Activated CD4-positive, alpha-beta memory T cell treated with anti-CD3 and anti-CD28 coated beads, Interleukin-2, amount 10 ng/mL, durations not matched to agents 7 days and 5 days (primary cell): ENCODE measurements at regions not wholly inside any gene's neighbourhood (a gene's known extent, or its start where the extent isn't known, plus 50 kb on each side); places are given as distances from the start of the nearest gene placed in this dataset.

ENCODE experiments used
- CTCF ChIA-PET: fragments of 350-600 bp; sonication (Branson Sonifier 250); formaldehyde crosslinking; loops from one replicate; lab custom pipeline; 2021; ENCODE audit warnings: antibody characterized with exemption, inconsistent platforms; lab: Charles Lee
- POLR2A ChIA-PET: fragments of 350-600 bp; sonication (Branson Sonifier 250); formaldehyde crosslinking; loops from one replicate; lab custom pipeline; 2021; ENCODE audit warnings: antibody characterized with exemption; lab: Charles Lee
- DNase-seq: peaks from one replicate; pipeline ENCODE4 v3.0.0-alpha.2; 2020
- H3K27ac Mint-ChIP-seq: one replicate; pipeline ENCODE4 v1.8.0; 2021; ENCODE audit warnings: mild to moderate bottlenecking, mixed read lengths
- H3K27me3 Mint-ChIP-seq: one replicate; pipeline ENCODE4 v1.8.0; 2021; ENCODE audit warnings: mixed read lengths
- H3K36me3 Mint-ChIP-seq: one replicate; pipeline ENCODE4 v1.8.0; 2021; ENCODE audit warnings: low read depth, mixed read lengths
- H3K4me1 Mint-ChIP-seq: one replicate; pipeline ENCODE4 v1.8.0; 2021; ENCODE audit warnings: mixed read lengths
- H3K4me3 Mint-ChIP-seq: one replicate; pipeline ENCODE4 v1.8.0; 2021; ENCODE audit warnings: mild to moderate bottlenecking, mixed read lengths
- H3K9me3 Mint-ChIP-seq: one replicate; pipeline ENCODE4 v1.8.0; 2021; ENCODE audit warnings: mixed read lengths

- no peaks in the 10 kb centered on the region for H3K4me1 Mint-ChIP-seq
- DNase-seq = no peak
- H3K27me3 Mint-ChIP-seq = no peaks in the 10 kb centered on the region
- H3K36me3 Mint-ChIP-seq = no peaks in the 10 kb centered on the region
- ChIA-PET CTCF (no interaction called here), POLR2A (no interaction called here)
- no peak overlapping the region for H3K4me3 Mint-ChIP-seq
- H3K9me3 Mint-ChIP-seq = peaks cover 7% of the 10 kb centered on the region
- H3K27ac Mint-ChIP-seq = no peak overlapping the region
Observed at GRCh38 chr20:16966276-16966880, 218.2 kb downstream of the OTOR start.

DNA sequence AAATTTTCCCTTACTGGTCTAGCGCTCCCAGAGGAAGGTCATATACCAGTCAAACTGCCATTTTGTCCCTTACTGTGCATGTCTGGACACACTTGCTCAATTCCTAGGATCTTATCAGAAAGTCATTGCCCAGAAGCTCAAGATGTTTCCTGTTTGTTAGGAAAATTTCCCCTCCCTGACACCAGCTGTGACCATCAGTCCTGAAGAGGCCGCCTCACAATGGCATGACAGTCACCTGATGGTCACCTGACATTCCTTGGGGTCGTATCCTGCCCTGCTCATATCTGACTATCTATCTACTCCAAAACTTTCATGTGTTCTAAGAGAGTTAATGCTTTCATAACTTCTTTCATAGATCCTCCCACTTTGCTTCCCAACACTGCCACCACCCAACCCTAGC, 219.9 kb downstream of the OTOR start:
- Mint-ChIP-seq H3K4me3 (no peak overlapping the region), H3K27me3 (no peaks in the 10 kb centered on the region), H3K4me1 (no peaks in the 10 kb centered on the region), H3K9me3 (no peaks in the 10 kb centered on the region), H3K36me3 (no peaks in the 10 kb centered on the region), H3K27ac (no peak overlapping the region)
- CTCF ChIA-PET = no interaction called here
- POLR2A ChIA-PET = no interaction called here
- DNase-seq = no peak

DNA sequence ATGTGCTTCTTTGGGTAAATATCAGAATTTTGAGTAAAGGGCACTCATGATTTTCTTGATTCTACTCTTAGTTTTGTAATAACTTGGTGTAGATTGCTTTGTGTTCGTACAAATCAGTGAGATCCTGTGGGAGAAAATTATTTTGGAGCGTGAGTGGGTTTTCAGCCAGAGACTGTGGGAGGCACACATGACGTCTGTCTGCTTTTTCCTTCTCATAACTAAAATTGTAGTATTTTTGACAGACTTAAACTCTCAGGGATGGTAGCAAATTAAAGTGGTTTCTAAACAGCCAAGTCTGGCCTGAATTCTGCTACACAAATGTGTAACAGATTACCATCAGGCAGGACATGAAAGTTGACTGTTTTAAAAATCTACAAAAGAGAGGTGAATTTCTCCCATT, 222.6 kb downstream of the OTOR start:
- no peaks in the 10 kb centered on the region for H3K4me1 Mint-ChIP-seq
- H3K4me3 Mint-ChIP-seq = no peak overlapping the region
- no peaks in the 10 kb centered on the region for H3K9me3 Mint-ChIP-seq
- H3K27me3 Mint-ChIP-seq = no peaks in the 10 kb centered on the region
- no peak overlapping the region for H3K27ac Mint-ChIP-seq
- H3K36me3 Mint-ChIP-seq = no peaks in the 10 kb centered on the region
- DNase-seq = no peak
- CTCF ChIA-PET = no interaction called here
- POLR2A ChIA-PET = no interaction called here

- H3K4me1 Mint-ChIP-seq = no peaks in the 10 kb centered on the region
Observed at GRCh38 chr20:16974080-16974854, 226.1 kb downstream of the OTOR start.

GRCh38 chr20:16974855-16975162, 226.7 kb downstream of the OTOR start:
- no peak overlapping the region for H3K4me3 Mint-ChIP-seq
- no peak for DNase-seq
- POLR2A ChIA-PET = no interaction called here
- H3K9me3 Mint-ChIP-seq = no peaks in the 10 kb centered on the region
- no peaks in the 10 kb centered on the region for H3K27me3 Mint-ChIP-seq
- no peaks in the 10 kb centered on the region for H3K4me1 Mint-ChIP-seq
- CTCF ChIA-PET = no interaction called here
- no peaks in the 10 kb centered on the region for H3K36me3 Mint-ChIP-seq
- no peak overlapping the region for H3K27ac Mint-ChIP-seq

More at GRCh38 chr20:16974080-16974854, 226.1 kb downstream of the OTOR start:
- Mint-ChIP-seq H3K4me3 (no peak overlapping the region), H3K27me3 (no peaks in the 10 kb centered on the region), H3K27ac (no peak overlapping the region), H3K36me3 (no peaks in the 10 kb centered on the region), H3K9me3 (no peaks in the 10 kb centered on the region)
- ChIA-PET POLR2A (no interaction called here), CTCF (no interaction called here)
- DNase-seq = no peak

GRCh38 chr20:16975682-16976081, 227.5 kb downstream of the OTOR start:
- Mint-ChIP-seq H3K36me3 (no peaks in the 10 kb centered on the region), H3K27me3 (no peaks in the 10 kb centered on the region), H3K4me3 (no peak overlapping the region), H3K4me1 (no peaks in the 10 kb centered on the region), H3K9me3 (no peaks in the 10 kb centered on the region), H3K27ac (no peak overlapping the region)
- DNase-seq = no peak
- CTCF ChIA-PET = no interaction called here
- POLR2A ChIA-PET = no interaction called here

GRCh38 chr20:16978497-16978896, 230.3 kb downstream of the OTOR start:
- Mint-ChIP-seq H3K4me1 (no peaks in the 10 kb centered on the region), H3K27me3 (no peaks in the 10 kb centered on the region), H3K36me3 (no peaks in the 10 kb centered on the region), H3K9me3 (no peaks in the 10 kb centered on the region), H3K4me3 (no peak overlapping the region), H3K27ac (no peak overlapping the region)
- DNase-seq = no peak
- ChIA-PET POLR2A (no interaction called here), CTCF (no interaction called here)

DNA sequence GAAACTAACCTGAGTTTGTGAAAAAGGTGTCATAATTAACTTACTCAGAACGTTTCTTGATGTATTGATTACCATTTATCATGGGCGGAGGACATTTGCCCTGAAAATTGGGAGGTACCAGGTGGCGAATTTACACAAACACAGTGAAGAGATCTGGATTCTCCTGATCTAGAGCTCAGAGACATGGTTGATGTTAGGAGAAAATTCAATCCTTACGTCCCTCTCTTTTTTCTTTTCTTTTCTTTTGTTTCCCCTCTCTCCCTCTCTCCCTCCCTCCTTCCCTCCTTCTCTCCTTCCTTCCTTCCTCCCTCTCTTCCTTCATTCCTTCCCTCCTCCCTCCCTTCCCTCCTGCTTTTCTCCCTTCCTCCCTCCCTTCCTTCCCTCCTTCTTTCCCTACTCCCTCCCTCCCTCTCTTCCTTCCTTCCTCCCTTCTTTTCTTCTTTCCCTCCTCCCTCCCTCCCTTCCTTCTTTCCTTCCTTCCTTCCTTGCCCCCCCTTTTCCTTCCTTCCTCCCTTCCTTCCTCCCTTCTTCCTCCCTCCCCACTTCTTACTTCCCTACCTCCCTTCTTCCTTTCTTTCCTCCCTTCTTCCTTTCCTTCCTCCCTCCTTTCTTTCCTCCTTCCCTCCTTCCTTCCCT, 234.1 kb downstream of the OTOR start:
- Mint-ChIP-seq H3K27ac (no peak overlapping the region), H3K27me3 (no peaks in the 10 kb centered on the region), H3K9me3 (no peaks in the 10 kb centered on the region), H3K4me3 (no peak overlapping the region), H3K36me3 (no peaks in the 10 kb centered on the region), H3K4me1 (no peaks in the 10 kb centered on the region)
- DNase-seq = no peak
- POLR2A ChIA-PET = no interaction called here
- CTCF ChIA-PET = no interaction called here

DNA sequence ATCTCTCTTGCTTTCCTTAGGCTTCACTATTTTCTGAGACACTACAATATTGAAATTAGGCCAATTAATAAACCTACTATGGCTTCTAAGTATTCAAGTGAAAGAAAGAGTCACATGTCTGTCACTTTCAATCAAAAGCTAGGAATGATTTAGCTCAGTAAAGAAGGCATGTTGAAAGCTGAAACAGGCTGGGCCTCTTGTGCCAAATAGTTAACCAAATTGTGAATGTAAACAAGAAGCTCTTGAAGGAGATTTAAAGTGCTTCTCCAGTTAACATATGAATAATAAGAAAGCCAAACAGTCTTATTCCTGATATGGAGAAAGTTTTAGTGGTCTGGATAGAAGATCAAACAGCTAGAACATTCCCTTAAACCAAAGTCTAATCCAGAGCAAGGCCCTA, 236.3 kb downstream of the OTOR start:
- H3K4me3 Mint-ChIP-seq = no peak overlapping the region
- no peaks in the 10 kb centered on the region for H3K36me3 Mint-ChIP-seq
- CTCF ChIA-PET = interaction anchor here (1.4 kb wide), 1 partner anchor 33 kb away, joined by 3 read pairs; no protein-coding TSS in a partner anchor
- no peaks in the 10 kb centered on the region for H3K9me3 Mint-ChIP-seq
- no peaks in the 10 kb centered on the region for H3K27me3 Mint-ChIP-seq
- no peak overlapping the region for H3K27ac Mint-ChIP-seq
- POLR2A ChIA-PET = no interaction called here
- no peaks in the 10 kb centered on the region for H3K4me1 Mint-ChIP-seq
- DNase-seq = no peak

DNA sequence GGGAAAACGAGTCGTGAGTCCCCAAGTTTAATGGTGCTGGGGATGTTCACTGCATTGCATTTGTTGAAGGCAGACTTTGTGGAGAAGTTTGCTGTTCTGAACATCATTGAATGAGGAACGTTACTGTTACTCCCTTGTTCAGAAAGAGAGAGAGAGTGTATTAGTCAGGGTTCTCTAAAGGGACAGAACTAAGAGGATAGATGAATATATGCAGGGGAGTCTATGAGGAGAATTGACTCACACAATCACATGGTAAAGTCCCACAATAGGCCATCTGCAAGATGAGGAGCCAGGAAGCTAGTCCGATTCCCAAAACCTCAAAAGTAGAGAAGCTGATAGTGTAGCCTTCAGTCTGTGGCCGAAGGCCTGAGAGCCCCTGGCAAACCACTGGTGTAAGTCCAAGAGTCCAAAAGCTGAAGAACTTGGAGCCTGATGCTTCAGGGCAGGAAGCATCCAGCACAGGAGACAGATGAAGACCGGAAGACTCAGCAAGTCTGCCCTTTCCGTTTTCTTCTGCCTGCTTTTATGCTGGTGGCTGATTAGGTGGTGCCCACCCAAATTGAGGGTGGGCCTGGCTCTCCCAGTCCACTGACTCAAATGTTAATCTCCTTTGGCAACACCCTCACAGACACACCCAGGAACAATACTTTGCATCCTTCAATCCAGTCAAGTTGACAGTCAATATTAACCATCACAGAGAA, 223.5 kb upstream of the PCSK2 start:
- H3K4me3 Mint-ChIP-seq = no peak overlapping the region
- no peaks in the 10 kb centered on the region for H3K9me3 Mint-ChIP-seq
- DNase-seq = no peak
- no peaks in the 10 kb centered on the region for H3K36me3 Mint-ChIP-seq
- no peaks in the 10 kb centered on the region for H3K4me1 Mint-ChIP-seq
- POLR2A ChIA-PET = no interaction called here
- CTCF ChIA-PET = no interaction called here
- H3K27me3 Mint-ChIP-seq = no peaks in the 10 kb centered on the region
- no peak overlapping the region for H3K27ac Mint-ChIP-seq

DNA sequence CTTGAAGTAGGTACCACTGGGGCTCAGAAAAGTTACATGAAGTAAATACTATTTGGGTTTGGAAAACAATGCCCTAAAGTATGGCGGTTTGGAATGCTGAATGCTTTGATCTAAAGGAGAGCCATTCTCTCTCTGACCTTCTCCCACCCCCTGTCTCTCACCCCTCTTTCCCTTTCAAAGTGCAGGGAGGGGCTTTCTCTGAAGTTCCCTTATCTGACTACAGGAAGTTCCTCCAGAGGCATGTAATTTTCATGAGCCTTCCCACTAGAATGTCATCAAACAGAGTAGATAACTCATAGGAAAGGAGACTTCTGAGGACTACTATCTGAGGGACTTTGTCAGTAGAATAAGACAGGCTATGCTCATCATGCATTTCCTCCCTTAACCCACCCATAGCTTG, 216.7 kb upstream of the PCSK2 start:
- CTCF ChIA-PET = no interaction called here

GRCh38 chr20:17012546-17013226, 214.2 kb upstream of the PCSK2 start:
- H3K27ac Mint-ChIP-seq = no peak overlapping the region
- CTCF ChIA-PET = no interaction called here
- no peaks in the 10 kb centered on the region for H3K27me3 Mint-ChIP-seq
- DNase-seq = no peak
- no peaks in the 10 kb centered on the region for H3K9me3 Mint-ChIP-seq
- H3K4me3 Mint-ChIP-seq = no peak overlapping the region
- no peaks in the 10 kb centered on the region for H3K36me3 Mint-ChIP-seq
- POLR2A ChIA-PET = no interaction called here
- H3K4me1 Mint-ChIP-seq = no peaks in the 10 kb centered on the region

More for the DNA sequence above, 216.7 kb upstream of the PCSK2 start:
- Mint-ChIP-seq H3K27ac (no peak overlapping the region), H3K4me3 (no peak overlapping the region), H3K36me3 (no peaks in the 10 kb centered on the region), H3K9me3 (no peaks in the 10 kb centered on the region), H3K4me1 (no peaks in the 10 kb centered on the region), H3K27me3 (no peaks in the 10 kb centered on the region)
- DNase-seq = no peak
- POLR2A ChIA-PET = no interaction called here

DNA sequence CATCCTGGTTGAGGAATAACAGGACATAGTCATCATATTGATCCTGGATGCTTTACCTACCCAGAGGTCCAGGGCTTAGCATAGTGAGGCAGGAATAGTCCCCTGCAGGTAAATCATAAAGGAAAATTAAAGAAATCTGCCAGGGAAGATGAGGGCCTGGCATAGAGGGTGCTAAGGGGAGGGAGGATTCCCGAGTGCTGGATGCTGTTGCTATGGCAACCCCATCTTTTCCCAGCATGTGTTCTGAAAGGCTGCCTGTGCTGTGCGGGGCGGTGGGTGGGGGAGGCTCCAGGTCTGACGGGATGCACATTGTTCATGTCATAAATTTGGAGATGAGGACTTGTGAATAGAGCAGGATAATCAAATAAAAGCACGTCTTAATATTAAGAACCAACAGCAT, 212.6 kb upstream of the PCSK2 start:
- Mint-ChIP-seq H3K9me3 (no peaks in the 10 kb centered on the region), H3K27ac (no peak overlapping the region), H3K4me1 (no peaks in the 10 kb centered on the region), H3K27me3 (no peaks in the 10 kb centered on the region), H3K4me3 (no peak overlapping the region), H3K36me3 (no peaks in the 10 kb centered on the region)
- DNase-seq = no peak
- ChIA-PET CTCF (no interaction called here), POLR2A (no interaction called here)
